SU-DHL-6 (cell line): ENCODE measurements at regions not wholly inside any gene's neighbourhood (a gene's known extent, or its start where the extent isn't known, plus 50 kb on each side); places are given as distances from the start of the nearest gene placed in this dataset.

Experiments
- H2AFZ ChIP-seq: fragments of 200-600 bp; sonication (generic); 2 replicates; pipeline ENCODE4 v1.6.1; 2014; ENCODE audit warnings: low read depth, mild to moderate bottlenecking, moderate library complexity, mixed read lengths, antibody characterized with exemption, low read length; ENCODE audit not compliant: severe bottlenecking
- H3F3A ChIP-seq: fragments of 200-600 bp; shearing (Covaris generic); 2 replicates; pipeline ENCODE4 v1.6.0; 2016; ENCODE audit warnings: antibody characterized with exemption, mild to moderate bottlenecking; ENCODE audit not compliant: insufficient read depth
- H3K27ac ChIP-seq: fragments of 200-600 bp; sonication (generic); 2 replicates; pipeline ENCODE4 v1.5.1; 2016; ENCODE audit warnings: low read depth, mild to moderate bottlenecking, low read length, moderate library complexity, mixed read lengths
- H3K27me3 ChIP-seq: fragments of 200-600 bp; sonication (generic), shearing (Covaris generic); 2 replicates; pipeline ENCODE4 v1.6.0; 2014; ENCODE audit warnings: mild to moderate bottlenecking, low read length
- H3K36me3 ChIP-seq: fragments of 200-600 bp; sonication (generic); 2 replicates; pipeline ENCODE4 v1.6.1; 2014; ENCODE audit warnings: mild to moderate bottlenecking, low read length, mixed read lengths
- H3K4me2 ChIP-seq: fragments of 300-600, 200-600 bp; shearing (Covaris generic), sonication (generic); 2 replicates; pipeline ENCODE4 v1.6.0; 2014; ENCODE audit warnings: low read length, low read depth, mild to moderate bottlenecking; ENCODE audit not compliant: poor library complexity, severe bottlenecking
- H3K4me3 ChIP-seq: fragments of 200-600 bp; sonication (generic); 2 replicates; pipeline ENCODE4 v1.5.1; 2014; ENCODE audit warnings: antibody characterized with exemption, low read length, mild to moderate bottlenecking, mixed read lengths; ENCODE audit not compliant: insufficient read depth, poor library complexity, severe bottlenecking
- H3K79me2 ChIP-seq: fragments of 200-600 bp; sonication (generic); 2 replicates; pipeline ENCODE4 v1.6.1; 2014; ENCODE audit warnings: mild to moderate bottlenecking, low read length, moderate library complexity; ENCODE audit not compliant: insufficient read depth
- H3K9ac ChIP-seq: fragments of 200-600 bp; sonication (generic); 2 replicates; pipeline ENCODE4 v1.7.0; 2014; ENCODE audit warnings: mild to moderate bottlenecking, low read length
- H3K9me2 ChIP-seq: fragments of 200-600 bp; sonication (generic); replicated peaks from 2 replicates; pipeline ENCODE4 v1.6.1; 2014; ENCODE audit warnings: low read length; ENCODE audit not compliant: insufficient read depth
- H3K9me3 ChIP-seq: fragments of 200-600 bp; sonication (generic); 2 replicates; pipeline ENCODE4 v1.6.1; 2014; ENCODE audit warnings: low read length, mixed read lengths; ENCODE audit not compliant: insufficient read depth
- H4K20me1 ChIP-seq: fragments of 200-600 bp; sonication (generic); 2 replicates; pipeline ENCODE4 v1.6.1; 2014; ENCODE audit warnings: low read depth, mild to moderate bottlenecking, antibody characterized with exemption, low read length, moderate library complexity, mixed read lengths
- EZH2phosphoT487 ChIP-seq: fragments of 200-600 bp; sonication (generic), shearing (Covaris generic); conservative IDR thresholded peaks from 2 replicates; pipeline ENCODE4 v1.6.1; 2018; ENCODE audit warnings: mild to moderate bottlenecking, antibody characterized with exemption, low read length, moderate library complexity, mixed read lengths
- TF ChIP-seq, protein P1 (sequence below): fragments of 200-600 bp; sonication (generic); IDR thresholded peaks from one replicate; pipeline ENCODE4 v1.5.1; 2017; ENCODE audit warnings: antibody characterized with exemption, mild to moderate bottlenecking, low read length, moderate library complexity; ENCODE audit not compliant: insufficient read depth, poor library complexity, severe bottlenecking

DNA sequence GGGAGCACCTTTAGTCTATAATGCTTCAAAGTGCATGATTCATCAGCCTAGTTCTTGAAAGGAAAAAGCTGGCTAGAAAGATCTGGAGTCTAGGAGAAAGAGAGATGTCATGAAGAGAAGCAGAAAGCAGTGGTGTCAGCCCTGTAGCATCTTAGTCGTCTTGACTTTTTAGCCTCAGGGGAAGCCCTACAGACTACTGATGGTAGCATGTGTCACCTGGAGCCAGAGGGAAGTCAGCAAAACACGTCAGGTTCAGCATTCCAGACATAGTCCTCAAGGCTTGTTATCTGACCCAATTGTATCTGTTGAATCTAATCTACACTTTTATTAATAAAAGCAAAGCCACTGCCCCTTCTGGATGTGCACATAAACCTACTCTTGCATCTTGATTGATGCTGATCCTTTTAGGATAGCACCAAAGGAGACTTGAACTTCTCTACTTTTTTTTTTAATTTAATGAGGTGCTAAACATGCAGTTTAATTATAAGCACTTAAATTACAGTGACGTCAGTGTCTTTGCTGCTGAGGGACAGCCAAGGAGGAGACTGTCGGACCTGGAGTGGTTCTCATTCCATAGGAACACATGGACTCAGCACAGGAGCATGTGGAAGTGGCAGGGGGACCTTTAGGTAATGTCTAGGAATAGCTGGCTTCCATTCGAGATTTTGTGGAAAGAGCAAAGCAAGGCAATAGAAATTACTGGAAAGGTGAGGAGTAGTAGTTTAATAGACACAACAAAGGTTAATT lies 525.5 kb upstream of the SGCG start:
- TF ChIP-seq EZH2phosphoT487, result no peak
- TF ChIP-seq, protein P1, sequence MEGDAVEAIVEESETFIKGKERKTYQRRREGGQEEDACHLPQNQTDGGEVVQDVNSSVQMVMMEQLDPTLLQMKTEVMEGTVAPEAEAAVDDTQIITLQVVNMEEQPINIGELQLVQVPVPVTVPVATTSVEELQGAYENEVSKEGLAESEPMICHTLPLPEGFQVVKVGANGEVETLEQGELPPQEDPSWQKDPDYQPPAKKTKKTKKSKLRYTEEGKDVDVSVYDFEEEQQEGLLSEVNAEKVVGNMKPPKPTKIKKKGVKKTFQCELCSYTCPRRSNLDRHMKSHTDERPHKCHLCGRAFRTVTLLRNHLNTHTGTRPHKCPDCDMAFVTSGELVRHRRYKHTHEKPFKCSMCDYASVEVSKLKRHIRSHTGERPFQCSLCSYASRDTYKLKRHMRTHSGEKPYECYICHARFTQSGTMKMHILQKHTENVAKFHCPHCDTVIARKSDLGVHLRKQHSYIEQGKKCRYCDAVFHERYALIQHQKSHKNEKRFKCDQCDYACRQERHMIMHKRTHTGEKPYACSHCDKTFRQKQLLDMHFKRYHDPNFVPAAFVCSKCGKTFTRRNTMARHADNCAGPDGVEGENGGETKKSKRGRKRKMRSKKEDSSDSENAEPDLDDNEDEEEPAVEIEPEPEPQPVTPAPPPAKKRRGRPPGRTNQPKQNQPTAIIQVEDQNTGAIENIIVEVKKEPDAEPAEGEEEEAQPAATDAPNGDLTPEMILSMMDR, result no peak
- H3K36me3 ChIP-seq, result no peaks in the 10 kb centered on the region
- no peaks in the 10 kb centered on the region for H3K9me2 ChIP-seq
- H4K20me1 ChIP-seq, result no peaks in the 10 kb centered on the region
- no peak overlapping the region for H3K4me3 ChIP-seq
- no peaks in the 10 kb centered on the region for H3K9me3 ChIP-seq
- no peak overlapping the region for H2AFZ ChIP-seq
- H3K27ac ChIP-seq, result no peak overlapping the region
- no peak overlapping the region for H3K9ac ChIP-seq
- H3K4me2 ChIP-seq, result no peak overlapping the region
- no peaks in the 10 kb centered on the region for H3F3A ChIP-seq
- H3K79me2 ChIP-seq, result no peaks in the 10 kb centered on the region
- no peaks in the 10 kb centered on the region for H3K27me3 ChIP-seq

DNA sequence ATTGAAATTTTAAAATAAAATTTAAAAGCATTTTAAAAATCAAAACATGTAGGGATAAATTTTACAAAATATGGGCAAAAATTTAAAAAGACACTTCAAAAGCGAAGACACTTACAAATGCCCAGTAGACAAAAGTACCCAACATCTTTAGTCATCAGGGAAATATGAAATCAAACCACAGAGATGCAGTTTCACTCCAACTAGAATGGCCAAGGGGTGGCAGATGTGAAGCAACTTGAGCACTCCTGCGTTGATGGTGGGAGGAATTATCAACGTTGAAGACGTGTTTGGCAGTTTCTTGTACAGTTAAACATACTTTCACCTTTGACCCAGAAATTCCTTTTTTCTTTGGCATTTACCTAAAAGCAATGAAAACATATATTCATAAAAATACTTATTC lies 518.0 kb upstream of the SGCG start:
- no peaks in the 10 kb centered on the region for H3K36me3 ChIP-seq
- H3F3A ChIP-seq, result no peaks in the 10 kb centered on the region
- H3K27me3 ChIP-seq, result no peaks in the 10 kb centered on the region
- H4K20me1 ChIP-seq, result no peaks in the 10 kb centered on the region
- H3K4me3 ChIP-seq, result no peak overlapping the region
- no peak overlapping the region for H3K4me2 ChIP-seq
- H2AFZ ChIP-seq, result no peak overlapping the region
- no peaks in the 10 kb centered on the region for H3K9me3 ChIP-seq
- H3K9ac ChIP-seq, result no peak overlapping the region
- TF ChIP-seq, protein P1, result no peak
- no peaks in the 10 kb centered on the region for H3K79me2 ChIP-seq
- H3K9me2 ChIP-seq, result no peaks in the 10 kb centered on the region
- H3K27ac ChIP-seq, result no peak overlapping the region

DNA sequence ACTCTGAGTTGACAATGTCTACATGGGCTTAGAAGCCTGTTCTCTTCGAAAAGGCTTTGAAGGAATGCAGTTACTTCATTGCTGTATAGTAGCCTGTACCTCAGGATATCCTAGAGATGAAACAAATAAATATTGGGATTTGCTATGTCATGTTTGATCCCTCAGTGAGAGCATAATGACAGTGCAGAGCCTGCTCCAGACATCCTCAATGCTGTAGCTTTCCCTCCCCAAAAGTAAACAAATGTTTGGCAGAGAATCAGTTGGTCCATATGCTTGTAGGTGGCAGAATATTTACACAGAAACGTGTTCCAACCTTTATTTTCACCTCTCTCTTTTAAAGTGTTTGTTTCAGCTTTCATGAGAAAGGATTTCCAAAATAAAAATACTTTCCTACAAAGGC lies 515.3 kb upstream of the SGCG start:
- H3F3A ChIP-seq, result no peaks in the 10 kb centered on the region
- no peaks in the 10 kb centered on the region for H3K36me3 ChIP-seq
- H3K27ac ChIP-seq, result no peak overlapping the region
- H3K9me2 ChIP-seq, result no peaks in the 10 kb centered on the region
- H3K4me3 ChIP-seq, result no peak overlapping the region
- H3K9me3 ChIP-seq, result no peaks in the 10 kb centered on the region
- H3K79me2 ChIP-seq, result no peaks in the 10 kb centered on the region
- H3K9ac ChIP-seq, result no peak overlapping the region
- H4K20me1 ChIP-seq, result no peaks in the 10 kb centered on the region
- no peak overlapping the region for H3K4me2 ChIP-seq
- no peaks in the 10 kb centered on the region for H3K27me3 ChIP-seq
- no peak overlapping the region for H2AFZ ChIP-seq
- TF ChIP-seq, protein P1, result no peak
- TF ChIP-seq EZH2phosphoT487, result no peak
